ENCODE measurements at regions not wholly inside any gene's neighbourhood (a gene's known extent, or its start where the extent isn't known, plus 50 kb on each side); places are given as distances from the start of the nearest gene placed in this dataset.
"Not testable (repeated sequence)": the region's sequence is repeated elsewhere in the genome, so short reads cannot be mapped to it uniquely, and the experiment has no call there.

DNA sequence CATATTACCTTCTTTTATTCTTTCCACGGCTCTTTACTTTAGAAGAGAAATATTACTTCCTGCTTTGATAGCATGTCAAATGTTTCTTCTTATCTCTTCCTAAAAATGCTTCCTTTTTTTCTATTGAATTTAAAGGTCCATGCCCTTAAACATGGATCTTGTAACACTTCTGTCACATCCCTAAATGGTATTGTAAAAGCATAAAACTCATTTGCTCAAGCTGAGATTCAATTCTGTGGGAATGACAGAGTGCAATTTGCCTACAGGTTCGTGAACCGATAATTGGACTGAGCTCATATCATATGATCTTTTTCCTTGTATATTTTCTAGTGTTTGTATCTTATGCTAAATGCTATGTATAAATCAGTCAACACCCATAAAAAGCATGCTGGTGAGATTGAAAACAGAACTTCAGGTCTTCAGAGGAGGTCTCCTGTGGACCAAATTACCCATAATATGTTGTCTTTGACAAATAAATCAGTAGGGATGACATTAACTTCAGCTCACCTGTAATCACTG lies 429.3 kb downstream of the TMEM232 start:
- TF ChIP-seq, protein P1, sequence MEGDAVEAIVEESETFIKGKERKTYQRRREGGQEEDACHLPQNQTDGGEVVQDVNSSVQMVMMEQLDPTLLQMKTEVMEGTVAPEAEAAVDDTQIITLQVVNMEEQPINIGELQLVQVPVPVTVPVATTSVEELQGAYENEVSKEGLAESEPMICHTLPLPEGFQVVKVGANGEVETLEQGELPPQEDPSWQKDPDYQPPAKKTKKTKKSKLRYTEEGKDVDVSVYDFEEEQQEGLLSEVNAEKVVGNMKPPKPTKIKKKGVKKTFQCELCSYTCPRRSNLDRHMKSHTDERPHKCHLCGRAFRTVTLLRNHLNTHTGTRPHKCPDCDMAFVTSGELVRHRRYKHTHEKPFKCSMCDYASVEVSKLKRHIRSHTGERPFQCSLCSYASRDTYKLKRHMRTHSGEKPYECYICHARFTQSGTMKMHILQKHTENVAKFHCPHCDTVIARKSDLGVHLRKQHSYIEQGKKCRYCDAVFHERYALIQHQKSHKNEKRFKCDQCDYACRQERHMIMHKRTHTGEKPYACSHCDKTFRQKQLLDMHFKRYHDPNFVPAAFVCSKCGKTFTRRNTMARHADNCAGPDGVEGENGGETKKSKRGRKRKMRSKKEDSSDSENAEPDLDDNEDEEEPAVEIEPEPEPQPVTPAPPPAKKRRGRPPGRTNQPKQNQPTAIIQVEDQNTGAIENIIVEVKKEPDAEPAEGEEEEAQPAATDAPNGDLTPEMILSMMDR (IDR thresholded peaks at IDR 0.05) = no peak
- no peak for TF ChIP-seq POLR2A (IDR thresholded peaks at IDR 0.05)
- DNase-seq (no peak), ATAC-seq (no peak)
- H3K36me3 ChIP-seq = peaks cover 0 to 2% (median 0%) of the 10 kb centered on the region in 4 donors
- H3K9me3 ChIP-seq = no peaks in the 10 kb centered on the region
- 43% methylated on average over 3 of the region's 3 CpGs for WGBS (ENCODE audit: insufficient coverage, low coverage, low lambda C conversion rate, missing lambda C conversion rate)
- no peak overlapping the region for H3K4me3 ChIP-seq
- H3K27ac ChIP-seq = no peak overlapping the region
- no peaks in the 10 kb centered on the region for H3K27me3 ChIP-seq
- no peaks in the 10 kb centered on the region for H3K4me1 ChIP-seq
- intact Hi-C loops (cut with DNase I) = no loop called here

DNA sequence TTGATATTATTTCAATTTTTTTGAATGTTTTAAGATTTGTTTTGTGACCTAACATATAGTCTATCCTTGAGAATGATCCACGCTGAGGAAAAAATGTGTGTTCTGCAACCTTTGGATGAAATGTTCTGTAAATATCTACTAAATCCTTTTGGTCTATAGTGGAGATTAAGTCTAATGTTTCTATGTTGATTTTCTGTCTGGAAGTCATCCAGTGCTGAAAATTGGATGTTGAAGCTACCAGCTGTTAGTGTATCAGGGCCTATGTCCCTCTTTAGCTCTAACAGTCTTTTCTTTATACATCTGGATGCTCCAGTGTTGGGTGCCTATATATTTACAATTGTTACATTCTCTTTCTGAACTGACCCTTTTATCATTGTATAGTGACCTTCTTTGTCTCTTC lies 422.3 kb downstream of the TMEM232 start:
- no peaks in the 10 kb centered on the region for H3K9me3 ChIP-seq
- peaks cover 0 to 2% (median 0%) of the 10 kb centered on the region in 4 donors for H3K36me3 ChIP-seq
- 63% methylated on average over 1 of the region's 1 CpG for WGBS (ENCODE audit: insufficient coverage, low coverage, low lambda C conversion rate, missing lambda C conversion rate)
- DNase-seq (no peak), ATAC-seq (no peak)
- no peaks in the 10 kb centered on the region for H3K4me1 ChIP-seq
- no peak overlapping the region for H3K4me3 ChIP-seq
- H3K27ac ChIP-seq = no peak overlapping the region
- no peak for TF ChIP-seq POLR2A (IDR thresholded peaks at IDR 0.05)
- TF ChIP-seq, protein P1 (IDR thresholded peaks at IDR 0.05) = no peak
- no peaks in the 10 kb centered on the region for H3K27me3 ChIP-seq
- intact Hi-C loops (cut with DNase I) = no loop called here

DNA sequence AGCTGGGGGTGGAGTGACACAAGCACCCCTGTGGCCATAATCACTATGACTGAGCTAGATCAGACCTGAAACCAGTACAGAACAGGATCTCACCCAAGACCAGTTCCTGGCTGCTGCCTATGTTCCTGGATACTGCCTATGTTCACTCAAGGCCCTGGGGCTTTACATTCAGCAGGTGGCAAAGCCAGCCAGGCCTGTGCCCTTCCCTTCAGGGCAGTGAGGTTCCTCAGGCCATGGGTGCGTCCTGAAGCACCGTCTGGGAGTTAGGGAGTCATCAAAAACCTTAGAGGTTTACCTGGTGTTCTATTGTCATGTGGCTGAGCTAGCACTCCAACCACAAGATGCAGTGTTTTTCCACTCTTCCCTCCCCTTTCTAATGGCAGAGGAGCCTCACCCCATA lies 419.8 kb downstream of the TMEM232 start:
- H3K27me3 ChIP-seq = no peaks in the 10 kb centered on the region
- no peak for TF ChIP-seq POLR2A (IDR thresholded peaks at IDR 0.05)
- TF ChIP-seq, protein P1 (IDR thresholded peaks at IDR 0.05) = no peak
- H3K4me1 ChIP-seq = no peaks in the 10 kb centered on the region
- no peak overlapping the region for H3K27ac ChIP-seq
- intact Hi-C loops (cut with DNase I) = no loop called here
- DNase-seq (no peak), ATAC-seq (no peak)
- no peak overlapping the region for H3K4me3 ChIP-seq
- H3K36me3 ChIP-seq = peaks cover 0 to 2% (median 0%) of the 10 kb centered on the region in 4 donors
- WGBS (ENCODE audit: insufficient coverage, low coverage, low lambda C conversion rate, missing lambda C conversion rate) = no CpG with 5 or more reads among the region's 2 CpGs
- no peaks in the 10 kb centered on the region for H3K9me3 ChIP-seq

DNA sequence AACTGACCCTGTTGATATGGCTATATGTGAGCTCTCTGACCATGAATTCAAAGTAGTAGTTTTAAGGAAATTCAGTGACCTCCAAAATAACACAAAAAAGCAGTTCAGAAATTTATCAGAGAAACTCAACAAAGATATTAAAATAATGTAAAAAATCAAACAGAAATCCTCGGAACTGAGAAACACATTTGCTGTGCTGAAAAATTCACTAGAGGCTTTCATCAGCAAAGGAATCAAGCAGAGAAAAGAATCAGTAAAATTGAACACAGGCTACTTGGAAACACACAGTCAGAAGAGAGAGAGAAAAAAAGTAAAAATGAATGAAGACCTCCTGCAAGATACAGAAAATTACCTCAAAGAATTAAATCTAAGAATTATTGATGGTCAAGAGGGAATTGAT lies 417.2 kb downstream of the TMEM232 start:
- intact Hi-C loops (cut with DNase I) = no loop called here
- Histone ChIP-seq H3K27me3 (no peaks in the 10 kb centered on the region), H3K27ac (no peak overlapping the region), H3K4me1 (no peaks in the 10 kb centered on the region), H3K36me3 (no peaks in the 10 kb centered on the region), H3K4me3 (no peak overlapping the region), H3K9me3 (no peaks in the 10 kb centered on the region)
- ATAC-seq (no peak), DNase-seq (no peak)
- no peak for TF ChIP-seq POLR2A (IDR thresholded peaks at IDR 0.05)
- TF ChIP-seq, protein P1 (IDR thresholded peaks at IDR 0.05) = no peak
- WGBS (ENCODE audit: insufficient coverage, low coverage, low lambda C conversion rate, missing lambda C conversion rate) = 91% methylated on average over 1 of the region's 1 CpG

DNA sequence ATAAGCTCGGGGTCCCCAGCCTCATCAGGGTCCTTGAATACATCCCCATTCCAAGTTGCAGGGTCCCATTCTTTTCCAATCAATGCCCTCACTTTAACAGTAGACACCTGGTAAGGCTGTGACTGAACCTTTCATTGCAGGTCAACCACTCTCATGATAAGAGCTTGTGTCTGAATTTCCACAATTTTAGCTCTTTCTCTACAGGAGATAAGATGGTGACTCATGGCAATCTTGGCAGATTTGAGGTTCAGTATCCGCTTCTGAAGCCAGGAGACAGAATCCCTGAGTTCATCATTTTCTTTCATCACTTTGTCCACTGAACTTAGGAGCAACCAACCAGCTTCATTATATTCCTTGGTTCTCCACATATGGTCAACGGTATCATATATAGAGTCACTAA lies 409.9 kb downstream of the TMEM232 start:
- H3K4me1 ChIP-seq; H3K27me3 ChIP-seq; H3K4me3 ChIP-seq; ATAC-seq; H3K27ac ChIP-seq; H3K9me3 ChIP-seq; DNase-seq; H3K36me3 ChIP-seq; intact Hi-C loops (cut with DNase I): not testable (repeated sequence)
- WGBS (ENCODE audit: insufficient coverage, low coverage, low lambda C conversion rate, missing lambda C conversion rate) = 47% methylated on average over 3 of the region's 3 CpGs
